Activated naive CD4-positive, alpha-beta T cell treated with anti-CD3 and anti-CD28 coated beads, Interleukin-2, amount 50 U/mL, for 72 hours (primary cell): ENCODE measurements at regions not wholly inside any gene's neighbourhood (a gene's known extent, or its start where the extent isn't known, plus 50 kb on each side); places are given as distances from the start of the nearest gene placed in this dataset.

ENCODE experiments used
- ATAC-seq, 2 donors: fragments of 150-1000 bp; cut with Tn5 transposase; 2 replicates each; pipeline ENCODE4 v1.10.0; 2021; ENCODE audit warnings: mild to moderate bottlenecking in 2 of 2, moderate library complexity in 2 of 2
- DNase-seq, 2 donors: peaks; one replicate each; pipeline ENCODE4 v3.0.0; 2021 to 2022; ENCODE audit warnings: low spot score in 2 of 2
- H3K27ac Mint-ChIP-seq, 2 donors: one replicate each; pipeline ENCODE4 v1.8.0; 2022; ENCODE audit warnings: mild to moderate bottlenecking in 2 of 2, mixed read lengths in 2 of 2
- H3K36me3 Mint-ChIP-seq, 2 donors: one replicate each; pipeline ENCODE4 v1.8.0; 2022; ENCODE audit warnings: mixed read lengths in 2 of 2
- H3K9me3 Mint-ChIP-seq, 2 donors: one replicate each; pipeline ENCODE4 v1.8.0; 2022; ENCODE audit warnings: mixed read lengths in 2 of 2

- Mint-ChIP-seq H3K9me3 (peaks cover 10 to 12% of the 10 kb centered on the region in 2 donors), H3K27ac (no peak overlapping the region), H3K36me3 (peaks cover 0 to 6% of the 10 kb centered on the region in 2 donors)
- no peak for DNase-seq
- ATAC-seq: no peak
Measured at GRCh38 chr10:53135213-53135896, 362.8 kb upstream of the MBL2 start.

GRCh38 chr10:53134050-53134449 is 361.5 kb upstream of the MBL2 start:
- ATAC-seq: no peak
- no peaks in the 10 kb centered on the region for H3K36me3 Mint-ChIP-seq

GRCh38 chr10:53130337-53130736 is 357.8 kb upstream of the MBL2 start:
- Mint-ChIP-seq H3K36me3 (no peaks in the 10 kb centered on the region), H3K27ac (no peak overlapping the region), H3K9me3 (peaks cover 5 to 8% of the 10 kb centered on the region in 2 donors)
- no peak for DNase-seq
- no peak for ATAC-seq

More at GRCh38 chr10:53134050-53134449, 361.5 kb upstream of the MBL2 start:
- Mint-ChIP-seq H3K9me3 (peaks cover 3 to 6% of the 10 kb centered on the region in 2 donors), H3K27ac (no peak overlapping the region)
- DNase-seq: no peak

- H3K36me3 Mint-ChIP-seq: no peaks in the 10 kb centered on the region
- ATAC-seq: no peak
- H3K9me3 Mint-ChIP-seq: peaks cover 5 to 11% of the 10 kb centered on the region in 2 donors
- DNase-seq: no peak
- H3K27ac Mint-ChIP-seq: no peak overlapping the region
Measured at GRCh38 chr10:53127686-53128085, 355.1 kb upstream of the MBL2 start.

- peaks cover 9 to 15% of the 10 kb centered on the region in 2 donors for H3K9me3 Mint-ChIP-seq
- H3K27ac Mint-ChIP-seq: no peak overlapping the region
- ATAC-seq (no peak), DNase-seq (no peak)
- H3K36me3 Mint-ChIP-seq: no peaks in the 10 kb centered on the region
Measured at GRCh38 chr10:53123311-53123710, 350.7 kb upstream of the MBL2 start.

GRCh38 chr10:53122281-53122680 is 349.7 kb upstream of the MBL2 start:
- DNase-seq: no peak
- Mint-ChIP-seq H3K36me3 (no peaks in the 10 kb centered on the region), H3K27ac (no peak overlapping the region), H3K9me3 (peaks cover 10 to 15% of the 10 kb centered on the region in 2 donors)
- no peak for ATAC-seq

GRCh38 chr10:53115660-53116059 is 343.1 kb upstream of the MBL2 start:
- ATAC-seq (no peak), DNase-seq (no peak)
- peaks cover 30 to 35% of the 10 kb centered on the region in 2 donors for H3K9me3 Mint-ChIP-seq
- no peak overlapping the region for H3K27ac Mint-ChIP-seq
- peaks cover 0 to 5% of the 10 kb centered on the region in 2 donors for H3K36me3 Mint-ChIP-seq

- no peak for DNase-seq
- Mint-ChIP-seq H3K27ac (no peak overlapping the region), H3K36me3 (peaks cover 0 to 5% of the 10 kb centered on the region in 2 donors), H3K9me3 (peaks cover 21 to 37% of the 10 kb centered on the region in 2 donors)
- ATAC-seq: no peak
Measured at GRCh38 chr10:53111529-53111928, 338.9 kb upstream of the MBL2 start.

- no peak for DNase-seq
- H3K27ac Mint-ChIP-seq: no peak overlapping the region
- ATAC-seq: no peak
- no peaks in the 10 kb centered on the region for H3K36me3 Mint-ChIP-seq
- peaks cover 8 to 24% of the 10 kb centered on the region in 2 donors for H3K9me3 Mint-ChIP-seq
Measured at GRCh38 chr10:53109320-53109719, 336.7 kb upstream of the MBL2 start.

GRCh38 chr10:53108317-53108934 is 335.8 kb upstream of the MBL2 start:
- Mint-ChIP-seq H3K27ac (no peak overlapping the region), H3K9me3 (peaks cover 8 to 16% of the 10 kb centered on the region in 2 donors), H3K36me3 (no peaks in the 10 kb centered on the region)
- DNase-seq (no peak), ATAC-seq (no peak)

- Mint-ChIP-seq H3K9me3 (peaks cover 8 to 16% of the 10 kb centered on the region in 2 donors), H3K36me3 (no peaks in the 10 kb centered on the region), H3K27ac (no peak overlapping the region)
- ATAC-seq: no peak
- no peak for DNase-seq
Measured at GRCh38 chr10:53107711-53108110, 335.1 kb upstream of the MBL2 start.

GRCh38 chr10:53102424-53102823 is 329.8 kb upstream of the MBL2 start:
- Mint-ChIP-seq H3K36me3 (no peaks in the 10 kb centered on the region), H3K27ac (no peak overlapping the region), H3K9me3 (peaks cover 7 to 11% of the 10 kb centered on the region in 2 donors)
- DNase-seq (no peak), ATAC-seq (no peak)

- H3K36me3 Mint-ChIP-seq: peaks cover 0 to 7% of the 10 kb centered on the region in 2 donors
- no peak for ATAC-seq
- DNase-seq: no peak
- H3K9me3 Mint-ChIP-seq: peaks cover 3 to 7% of the 10 kb centered on the region in 2 donors
- H3K27ac Mint-ChIP-seq: no peak overlapping the region
Measured at GRCh38 chr10:53093878-53094277, 321.3 kb upstream of the MBL2 start.

GRCh38 chr10:53091574-53091973 is 319.0 kb upstream of the MBL2 start:
- no peak for ATAC-seq

GRCh38 chr10:53088961-53089360 is 316.4 kb upstream of the MBL2 start:
- Mint-ChIP-seq H3K9me3 (peaks cover 6 to 13% of the 10 kb centered on the region in 2 donors), H3K27ac (no peak overlapping the region), H3K36me3 (peaks cover 6 to 7% of the 10 kb centered on the region in 2 donors)
- DNase-seq (no peak), ATAC-seq (no peak)

More at GRCh38 chr10:53091574-53091973, 319.0 kb upstream of the MBL2 start:
- DNase-seq: no peak
- Mint-ChIP-seq H3K27ac (no peak overlapping the region), H3K36me3 (peaks cover 1 to 8% of the 10 kb centered on the region in 2 donors), H3K9me3 (peaks cover 0 to 6% of the 10 kb centered on the region in 2 donors)

- no peak for ATAC-seq
- peaks cover 0 to 6% of the 10 kb centered on the region in 2 donors for H3K9me3 Mint-ChIP-seq
- H3K27ac Mint-ChIP-seq: no peak overlapping the region
- no peaks in the 10 kb centered on the region for H3K36me3 Mint-ChIP-seq
- no peak for DNase-seq
Measured at GRCh38 chr10:53079283-53079682, 306.7 kb upstream of the MBL2 start.

GRCh38 chr10:53076948-53077347 is 304.4 kb upstream of the MBL2 start:
- DNase-seq (no peak), ATAC-seq (no peak)
- Mint-ChIP-seq H3K9me3 (peaks cover 0 to 3% of the 10 kb centered on the region in 2 donors), H3K27ac (no peak overlapping the region), H3K36me3 (no peaks in the 10 kb centered on the region)

GRCh38 chr10:53075469-53075868 is 302.9 kb upstream of the MBL2 start:
- no peak for ATAC-seq
- no peak overlapping the region for H3K27ac Mint-ChIP-seq
- no peaks in the 10 kb centered on the region for H3K36me3 Mint-ChIP-seq
- DNase-seq: no peak
- H3K9me3 Mint-ChIP-seq: peaks cover 0 to 3% of the 10 kb centered on the region in 2 donors
